Adrenal gland (tissue), 5 donors: ENCODE measurements at regions not wholly inside any gene's neighbourhood (a gene's known extent, or its start where the extent isn't known, plus 50 kb on each side); places are given as distances from the start of the nearest gene placed in this dataset.

ENCODE experiments used
- POLR2A ChIP-seq, 2 donors: fragments of 450-650 bp; IDR thresholded peaks; one replicate each; pipeline ENCODE4 v1.6.1; 2017; ENCODE audit warnings: antibody characterized with exemption in 2 of 2, mild to moderate bottlenecking in 2 of 2, moderate library complexity in 1 of 2
- TF ChIP-seq, protein P1 (sequence below), 6 experiments: fragments of 450-650 bp in 4 of 6; fragments of 200-600 bp in 2 of 6; sonication (generic) in 1 of 6; IDR thresholded peaks; 1 replicate in 5 of 6; 2 replicates in 1 of 6; pipeline versions ENCODE4 v1.5.1 to v1.8.0; 2016 to 2021; ENCODE audit warnings: antibody characterized with exemption in 6 of 6, mild to moderate bottlenecking in 2 of 6, moderate library complexity in 1 of 6
- donor health status: DM: no; HTN: no; CAD: no.

GRCh38 chr10:57884965-57885617 lies 382.6 kb downstream of the IPMK start:
- no peak for TF ChIP-seq POLR2A (IDR thresholded peaks at IDR 0.05)
- TF ChIP-seq, protein P1, sequence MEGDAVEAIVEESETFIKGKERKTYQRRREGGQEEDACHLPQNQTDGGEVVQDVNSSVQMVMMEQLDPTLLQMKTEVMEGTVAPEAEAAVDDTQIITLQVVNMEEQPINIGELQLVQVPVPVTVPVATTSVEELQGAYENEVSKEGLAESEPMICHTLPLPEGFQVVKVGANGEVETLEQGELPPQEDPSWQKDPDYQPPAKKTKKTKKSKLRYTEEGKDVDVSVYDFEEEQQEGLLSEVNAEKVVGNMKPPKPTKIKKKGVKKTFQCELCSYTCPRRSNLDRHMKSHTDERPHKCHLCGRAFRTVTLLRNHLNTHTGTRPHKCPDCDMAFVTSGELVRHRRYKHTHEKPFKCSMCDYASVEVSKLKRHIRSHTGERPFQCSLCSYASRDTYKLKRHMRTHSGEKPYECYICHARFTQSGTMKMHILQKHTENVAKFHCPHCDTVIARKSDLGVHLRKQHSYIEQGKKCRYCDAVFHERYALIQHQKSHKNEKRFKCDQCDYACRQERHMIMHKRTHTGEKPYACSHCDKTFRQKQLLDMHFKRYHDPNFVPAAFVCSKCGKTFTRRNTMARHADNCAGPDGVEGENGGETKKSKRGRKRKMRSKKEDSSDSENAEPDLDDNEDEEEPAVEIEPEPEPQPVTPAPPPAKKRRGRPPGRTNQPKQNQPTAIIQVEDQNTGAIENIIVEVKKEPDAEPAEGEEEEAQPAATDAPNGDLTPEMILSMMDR (IDR thresholded peaks at IDR 0.05), result no peak
